NCI-H128 (cell line): ENCODE measurements at regions not wholly inside any gene's neighbourhood (a gene's known extent, or its start where the extent isn't known, plus 50 kb on each side); places are given as distances from the start of the nearest gene placed in this dataset.

Experiments
- DNase-seq: peaks from one replicate; lab custom pipeline; 2025; ENCODE audit not compliant: unreplicated experiment; lab: John Stamatoyannopoulos, UW

- no peak for DNase-seq
Measured at GRCh38 chr20:60354024-60354580, 395.9 kb downstream of the CDH26 start.

GRCh38 chr20:60358101-60358500 lies 399.9 kb downstream of the CDH26 start:
- no peak for DNase-seq

- DNase-seq: no peak
Measured at GRCh38 chr20:60359010-60359409, 400.8 kb downstream of the CDH26 start.

DNA sequence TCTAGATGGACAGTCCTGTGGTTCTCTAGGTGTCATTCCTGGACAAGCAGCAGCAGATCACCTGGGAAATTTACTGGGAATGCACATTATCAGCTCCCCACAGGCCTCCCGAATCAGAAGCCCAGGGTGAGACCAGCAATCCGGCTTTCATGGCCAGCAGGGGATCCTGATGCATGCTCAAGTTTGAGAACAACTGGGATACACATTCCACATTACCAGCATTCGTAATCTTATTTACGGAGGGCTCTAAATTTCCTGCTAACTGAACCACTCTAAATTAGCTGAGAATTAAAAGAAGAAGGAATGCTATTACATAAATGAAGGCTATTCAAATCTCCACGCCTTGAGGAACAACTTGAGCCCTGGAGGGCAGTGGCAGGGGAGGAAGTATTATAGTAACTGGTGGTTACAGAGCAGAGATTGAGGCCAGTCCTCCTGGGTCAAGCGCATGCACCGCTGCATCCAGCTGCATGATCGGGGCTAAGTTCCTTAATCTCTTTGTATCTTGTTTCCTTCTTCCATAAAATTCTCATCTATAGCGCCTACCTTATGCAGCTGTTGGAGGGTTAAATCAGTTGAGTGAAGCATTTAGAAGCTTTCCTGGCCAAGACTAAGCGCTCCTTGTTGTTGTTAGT lies 403.7 kb downstream of the CDH26 start:
- DNase-seq: no peak

DNA sequence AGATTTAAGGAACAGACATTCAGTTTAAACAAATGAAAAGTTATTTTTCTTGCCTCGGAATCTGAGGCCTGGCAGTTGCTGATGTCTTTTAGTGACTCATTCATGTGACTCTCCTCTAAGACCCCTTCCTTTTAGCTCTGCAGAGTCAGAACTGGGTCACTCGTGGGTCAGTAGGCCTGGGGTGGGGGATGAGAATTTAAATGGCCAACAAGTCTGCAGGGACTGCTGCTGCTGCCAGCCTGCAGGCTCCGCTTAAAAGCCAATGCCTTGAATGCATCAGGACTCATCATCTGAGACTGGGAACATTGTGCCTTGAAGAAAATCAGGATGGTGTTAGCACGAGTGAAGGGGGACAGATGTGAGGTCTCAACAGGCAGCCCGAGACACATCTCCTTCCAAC lies 404.3 kb downstream of the CDH26 start:
- no peak for DNase-seq

DNA sequence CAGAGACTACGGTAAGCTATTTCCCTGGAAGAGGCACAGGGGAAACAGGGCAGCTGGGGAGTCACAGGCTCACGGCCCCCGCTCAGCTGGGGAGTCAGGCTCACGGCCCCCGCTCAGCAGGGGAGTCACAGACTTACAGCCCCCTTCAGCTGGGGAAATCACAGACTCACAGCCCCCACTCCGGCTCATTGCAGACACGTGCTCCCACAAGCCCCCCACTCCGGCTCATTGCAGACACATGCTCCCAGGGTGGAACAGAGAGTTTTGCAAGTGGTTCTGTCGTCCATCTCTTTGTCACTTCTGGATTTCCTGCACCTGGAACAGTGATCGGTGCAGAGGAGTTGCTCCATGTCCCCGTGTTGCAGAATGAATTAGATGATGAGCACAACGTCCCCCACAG lies 405.5 kb downstream of the CDH26 start:
- no peak for DNase-seq

- DNase-seq: peak; percentile 12
Measured at GRCh38 chr20:60365064-60365666, 406.9 kb downstream of the CDH26 start.

- peak; percentile 67 for DNase-seq
Measured at GRCh38 chr20:60365882-60366281, 407.7 kb downstream of the CDH26 start.

DNA sequence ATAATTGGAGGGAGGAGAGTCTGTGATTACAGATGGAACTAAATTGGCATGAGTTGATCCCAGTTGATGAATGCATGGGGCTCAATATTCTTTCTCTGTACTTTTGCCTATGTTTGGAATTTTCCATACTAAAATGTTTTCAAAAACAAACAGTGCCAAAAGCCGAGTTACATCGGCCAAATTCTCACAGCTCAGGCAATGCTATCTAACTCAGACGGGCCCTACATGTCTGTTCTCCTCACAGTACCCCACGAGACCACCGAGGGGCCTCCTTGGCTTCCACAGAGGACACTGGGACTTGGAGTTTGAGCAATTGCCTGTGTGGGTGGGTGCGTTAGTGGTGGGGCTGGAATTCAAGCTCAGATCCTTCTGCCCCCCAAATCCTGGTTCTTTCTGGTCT lies 413.2 kb downstream of the CDH26 start:
- DNase-seq: no peak

DNA sequence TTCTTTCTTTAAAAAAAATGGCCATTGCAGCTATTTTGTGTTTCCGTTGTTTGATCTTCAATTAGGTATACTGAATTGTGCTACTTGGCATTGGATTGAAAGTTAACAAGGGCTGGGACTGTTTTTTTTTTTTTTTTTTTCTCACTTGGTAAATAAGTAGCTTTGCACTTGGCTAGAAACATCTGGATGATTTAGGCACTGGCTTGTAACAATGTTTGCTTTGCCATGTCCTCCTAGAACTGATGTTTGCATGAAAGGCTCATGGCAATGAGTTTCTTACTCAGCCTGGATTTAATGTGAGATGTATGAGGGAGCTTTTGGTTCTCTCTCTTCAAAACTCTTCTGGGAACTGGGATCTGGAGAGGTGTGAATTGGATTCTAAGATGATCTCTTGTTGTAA lies 414.1 kb downstream of the CDH26 start:
- no peak for DNase-seq

DNA sequence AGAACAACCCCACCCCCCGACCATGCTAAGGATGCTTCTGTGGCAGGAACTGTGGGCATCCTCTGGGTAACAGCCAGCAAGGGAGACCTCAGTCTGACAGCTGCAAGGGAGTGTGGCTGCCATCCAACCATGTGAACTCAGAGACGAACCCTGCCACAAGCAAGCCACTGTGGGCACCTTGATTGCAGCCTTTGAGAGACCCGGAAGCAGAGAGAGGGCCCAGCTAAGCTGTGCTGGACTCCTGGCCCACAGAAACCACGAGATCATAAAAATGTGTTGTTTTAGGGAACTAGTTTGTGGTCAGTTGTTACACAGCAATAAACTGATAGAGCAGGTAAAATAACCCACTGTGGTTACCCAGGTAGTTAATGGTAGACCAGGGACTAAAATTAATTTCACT lies 414.6 kb downstream of the CDH26 start:
- no peak for DNase-seq

GRCh38 chr20:60378620-60379019 lies 420.4 kb downstream of the CDH26 start:
- DNase-seq: no peak

GRCh38 chr20:60381643-60382400 lies 423.6 kb downstream of the CDH26 start:
- DNase-seq: no peak

- DNase-seq: no peak
Measured at GRCh38 chr20:60389441-60389840, 431.2 kb downstream of the CDH26 start.

- DNase-seq: no peak
Measured at GRCh38 chr20:60389882-60390281, 431.7 kb downstream of the CDH26 start.

- no peak for DNase-seq
Measured at GRCh38 chr20:60395991-60396390, 437.8 kb downstream of the CDH26 start.

GRCh38 chr20:60400567-60400966 lies 442.3 kb downstream of the CDH26 start:
- DNase-seq: no peak

- no peak for DNase-seq
Measured at GRCh38 chr20:60402189-60403058, 444.2 kb downstream of the CDH26 start.

DNA sequence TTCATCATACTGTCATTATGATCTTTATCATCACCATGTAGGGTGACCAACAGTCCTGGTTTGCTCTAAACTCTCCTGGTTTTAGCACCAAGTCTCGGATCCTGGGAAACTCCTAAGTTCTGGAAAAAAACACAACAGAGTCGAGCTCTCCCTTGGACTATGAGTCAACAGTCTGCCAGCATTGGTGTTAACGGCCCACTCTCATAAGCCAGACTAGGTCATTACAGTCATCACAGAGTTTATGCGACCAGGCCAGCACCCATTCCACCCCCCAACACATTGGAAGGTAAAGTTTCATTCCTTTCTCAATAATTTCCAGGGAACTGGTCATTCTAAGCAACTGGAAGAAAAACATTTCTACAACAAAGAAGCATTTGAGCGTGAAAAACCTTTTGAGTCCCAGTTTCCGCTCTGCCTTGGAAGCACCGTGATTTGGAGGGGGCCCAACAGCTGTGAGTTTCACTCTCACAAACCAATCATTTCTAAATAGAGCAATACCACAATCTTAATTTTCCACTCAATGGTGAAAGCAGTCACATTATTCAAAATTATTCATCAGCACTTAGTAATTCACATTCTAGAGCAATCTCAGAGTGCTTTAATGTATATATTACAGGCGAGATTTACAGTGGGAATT lies 445.0 kb downstream of the CDH26 start:
- DNase-seq: no peak

- DNase-seq: no peak
Measured at GRCh38 chr20:60407011-60407771, 449.0 kb downstream of the CDH26 start.
